B cell (primary cell): ENCODE measurements at regions not wholly inside any gene's neighbourhood (a gene's known extent, or its start where the extent isn't known, plus 50 kb on each side); places are given as distances from the start of the nearest gene placed in this dataset.

Experiments
- ATAC-seq: fragments of 200-7000 bp; cut with Tn5 transposase; one replicate; pipeline ENCODE4 v1.10.0; 2021; ENCODE audit warnings: low read depth, mild to moderate bottlenecking, moderate number of reproducible peaks, moderate library complexity
- CTCF ChIA-PET: fragments of 350-600 bp; sonication (Branson Sonifier 250); formaldehyde crosslinking; loops from one replicate; lab custom pipeline; 2021; ENCODE audit warnings: antibody characterized with exemption, inconsistent platforms; lab: Charles Lee
- POLR2A ChIA-PET: fragments of 350-600 bp; sonication (Branson Sonifier 250); formaldehyde crosslinking; loops from one replicate; lab custom pipeline; 2021; ENCODE audit warnings: antibody characterized with exemption; lab: Charles Lee
- DNase-seq: peaks from one replicate; pipeline ENCODE4 v3.0.0; 2013
- H2AFZ ChIP-seq: 2 replicates; pipeline ENCODE4 v1.6.1; 2012; ENCODE audit warnings: mild to moderate bottlenecking, low read depth, low read length; ENCODE audit not compliant: insufficient read depth, poor library complexity, severe bottlenecking
- H3K27ac ChIP-seq, 2 donors: 1 replicate in 1 of 2; 2 replicates in 1 of 2; pipeline ENCODE4 v1.5.1; 2012 to 2013; ENCODE audit warnings: low read length in 2 of 2, mild to moderate bottlenecking in 2 of 2, moderate library complexity in 1 of 2
- H3K27me3 ChIP-seq, 4 experiments: fragments of 200-600 bp in 1 of 4; sonication (generic) in 1 of 4; replicated peaks in 1 of 4; 1 replicate in 2 of 4; 2 replicates in 2 of 4; pipeline versions ENCODE4 v1.6.1 to v1.7.0; 2013 to 2016; ENCODE audit warnings: low read length in 3 of 4, mild to moderate bottlenecking in 2 of 4, mixed read lengths in 1 of 4, moderate library complexity in 1 of 4; ENCODE audit not compliant: insufficient read depth in 4 of 4, control insufficient read depth in 3 of 4; ENCODE audit errors: control extremely low read depth in 1 of 4
- H3K36me3 ChIP-seq, 2 experiments: replicated peaks in 1 of 2; 1 replicate in 1 of 2; 2 replicates in 1 of 2; pipeline versions ENCODE4 v1.6.1 to v1.7.1; 2013; ENCODE audit warnings: low read length in 1 of 2; ENCODE audit not compliant: insufficient read depth in 2 of 2, control insufficient read depth in 1 of 2; ENCODE audit errors: control extremely low read depth in 1 of 2, extremely low read depth in 1 of 2
- H3K4me1 ChIP-seq, 2 donors: fragments of 200-600 bp in 1 of 2; sonication (generic) in 1 of 2; 1 replicate in 1 of 2; 2 replicates in 1 of 2; pipeline versions ENCODE4 v1.5.1 to v1.6.1; 2013 to 2017; ENCODE audit warnings: low read length in 2 of 2; ENCODE audit not compliant: control insufficient read depth in 2 of 2, insufficient read depth in 2 of 2
- H3K4me2 ChIP-seq: replicated peaks from 2 replicates; pipeline ENCODE3; 2012; ENCODE audit warnings: mild to moderate bottlenecking, low read depth, low read length; ENCODE audit not compliant: poor library complexity, severe bottlenecking
- H3K4me3 ChIP-seq, 5 experiments: fragments of 200-600 bp in 1 of 5; sonication (generic) in 1 of 5; 1 replicate in 3 of 5; 2 replicates in 2 of 5; pipeline versions ENCODE4 v1.5.1 to v1.7.0; 2011 to 2016; ENCODE audit warnings: low read length in 4 of 5, mild to moderate bottlenecking in 4 of 5, low read depth in 2 of 5, control low read depth in 1 of 5, moderate library complexity in 1 of 5; ENCODE audit not compliant: insufficient read depth in 1 of 5; ENCODE audit errors: control extremely low read depth in 1 of 5, extremely low read depth in 1 of 5
- H3K79me2 ChIP-seq: fragments of 200-600 bp; sonication (generic); one replicate; pipeline ENCODE4 v1.6.0; 2016; ENCODE audit warnings: low read length; ENCODE audit not compliant: control insufficient read depth, insufficient read depth
- H3K9ac ChIP-seq: fragments of 200-600 bp; sonication (generic); 2 replicates; pipeline ENCODE4 v1.6.1; 2017; ENCODE audit warnings: mild to moderate bottlenecking, low read length, moderate library complexity
- H3K9me3 ChIP-seq, 3 donors: one replicate each; pipeline versions ENCODE4 v1.6.1 to v1.7.1; 2013; ENCODE audit warnings: low read length in 2 of 3; ENCODE audit not compliant: control insufficient read depth in 2 of 3, insufficient read depth in 1 of 3; ENCODE audit errors: control extremely low read depth in 1 of 3
- H4K20me1 ChIP-seq: 2 replicates; pipeline ENCODE4 v1.6.0; 2012; ENCODE audit warnings: mild to moderate bottlenecking, low read length; ENCODE audit not compliant: insufficient read depth, control insufficient read depth, poor library complexity, severe bottlenecking
- H3K27ac Mint-ChIP-seq: one replicate; pipeline ENCODE4 v1.8.0; 2021; ENCODE audit warnings: mixed read lengths
- H3K27me3 Mint-ChIP-seq: one replicate; pipeline ENCODE4 v1.8.0; 2021; ENCODE audit warnings: mixed read lengths
- H3K4me1 Mint-ChIP-seq: one replicate; pipeline ENCODE4 v1.8.0; 2021; ENCODE audit warnings: mixed read lengths
- H3K4me3 Mint-ChIP-seq: one replicate; pipeline ENCODE4 v1.8.0; 2021; ENCODE audit warnings: mixed read lengths
- H3K9me3 Mint-ChIP-seq: one replicate; pipeline ENCODE4 v1.8.0; 2022; ENCODE audit warnings: mixed read lengths; ENCODE audit not compliant: insufficient read depth
- CTCF ChIP-seq: fragments of 200-600 bp; IDR thresholded peaks from one replicate; pipeline ENCODE4 v1.8.0; 2022; ENCODE audit warnings: antibody characterized with exemption, mild to moderate bottlenecking
- EZH2 ChIP-seq: IDR thresholded peaks from 2 replicates; pipeline ENCODE4 v1.6.1; 2012; ENCODE audit warnings: borderline replicate concordance, low read depth, mild to moderate bottlenecking, moderate library complexity, low read length; ENCODE audit not compliant: insufficient read depth, poor library complexity, severe bottlenecking
- WGBS: methylation state at CpG from one replicate; pipeline ENCODE4 v1.1.5; 2013; ENCODE audit warnings: missing lambda C conversion rate; ENCODE audit not compliant: insufficient coverage; 5-methylcytosine and 5-hydroxymethylcytosine counted together
- intact Hi-C: fragments of 100-400 bp; cut with micrococcal nuclease; formaldehyde crosslinking; loops from one replicate; pipeline ENCODE4 v1.10.0; 2022

DNA sequence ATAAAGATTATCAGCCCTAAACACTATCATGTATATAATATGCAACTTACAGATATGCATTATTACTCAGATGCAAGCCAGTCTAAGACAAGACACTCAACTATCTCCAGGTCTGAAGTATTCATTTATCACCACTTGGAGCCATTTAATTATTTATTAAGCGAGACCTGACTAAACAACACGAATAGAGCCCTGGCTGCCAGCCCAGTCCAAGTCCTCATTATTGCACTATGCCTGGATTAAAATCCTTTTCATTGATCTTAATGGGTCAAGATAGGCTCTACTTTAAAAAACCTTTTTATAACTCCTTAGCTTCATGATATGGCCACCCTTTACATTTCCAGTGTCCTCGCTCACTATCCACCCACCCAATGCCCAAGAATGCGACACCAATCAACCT lies 183.1 kb upstream of the MARCKS start:
- H3K4me1 ChIP-seq = peaks cover 0 to 4% of the 10 kb centered on the region in 2 donors
- H3K79me2 ChIP-seq = no peaks in the 10 kb centered on the region
- TF ChIP-seq EZH2 = no peak
- TF ChIP-seq CTCF = no peak
- 95% methylated on average over 3 of the region's 4 CpGs for WGBS
- no peaks in the 10 kb centered on the region for H3K36me3 ChIP-seq
- Mint-ChIP-seq H3K27me3 (no peaks in the 10 kb centered on the region), H3K4me3 (no peak overlapping the region), H3K27ac (no peak overlapping the region), H3K4me1 (peaks cover 8% of the 10 kb centered on the region), H3K9me3 (no peaks in the 10 kb centered on the region)
- intact Hi-C loops = no loop called here
- ChIA-PET POLR2A (no interaction called here), CTCF (no interaction called here)
- no peak overlapping the region for H2AFZ ChIP-seq
- DNase-seq (no peak), ATAC-seq (no peak)
- no peak overlapping the region for H3K4me3 ChIP-seq
- H3K27ac ChIP-seq = no peak overlapping the region
- H3K9me3 ChIP-seq = no peaks in the 10 kb centered on the region
- no peak overlapping the region for H3K4me2 ChIP-seq
- no peaks in the 10 kb centered on the region for H3K27me3 ChIP-seq
- H3K9ac ChIP-seq = no peak overlapping the region
- H4K20me1 ChIP-seq = no peaks in the 10 kb centered on the region

- H3K27me3 Mint-ChIP-seq = no peaks in the 10 kb centered on the region
- Histone ChIP-seq H3K27ac (no peak overlapping the region), H3K9ac (no peak overlapping the region), H3K27me3 (no peaks in the 10 kb centered on the region), H4K20me1 (no peaks in the 10 kb centered on the region), H3K36me3 (no peaks in the 10 kb centered on the region), H3K79me2 (no peaks in the 10 kb centered on the region), H2AFZ (no peak overlapping the region), H3K4me1 (peaks cover under 1 to 4% of the 10 kb centered on the region in 2 donors), H3K4me2 (no peak overlapping the region), H3K4me3 (no peak overlapping the region), H3K9me3 (no peaks in the 10 kb centered on the region)
- no CpG with 5 or more reads among the region's 4 CpGs for WGBS
- intact Hi-C loops = no loop called here
- TF ChIP-seq CTCF = no peak
- TF ChIP-seq EZH2 = no peak
- no peak for ATAC-seq
- H3K4me3 Mint-ChIP-seq = no peak overlapping the region
- no peaks in the 10 kb centered on the region for H3K9me3 Mint-ChIP-seq
- peaks cover 12% of the 10 kb centered on the region for H3K4me1 Mint-ChIP-seq
- no peak overlapping the region for H3K27ac Mint-ChIP-seq
- CTCF ChIA-PET = no interaction called here
- no peak for DNase-seq
- POLR2A ChIA-PET = no interaction called here
Observed at GRCh38 chr6:113676057-113676456, 181.1 kb upstream of the MARCKS start.
